GM04504 (cell line): ENCODE measurements at regions not wholly inside any gene's neighbourhood (a gene's known extent, or its start where the extent isn't known, plus 50 kb on each side); places are given as distances from the start of the nearest gene placed in this dataset.

ENCODE experiments used
- DNase-seq: peaks from one replicate; pipeline ENCODE4 v3.0.0-alpha.2; 2012; ENCODE audit warnings: low read depth

- DNase-seq: no peak
Measured at GRCh38 chr12:114253976-114254778, 151.8 kb downstream of the TBX5 start.

- DNase-seq: no peak
Measured at GRCh38 chr12:114248527-114248926, 157.4 kb downstream of the TBX5 start.

DNA sequence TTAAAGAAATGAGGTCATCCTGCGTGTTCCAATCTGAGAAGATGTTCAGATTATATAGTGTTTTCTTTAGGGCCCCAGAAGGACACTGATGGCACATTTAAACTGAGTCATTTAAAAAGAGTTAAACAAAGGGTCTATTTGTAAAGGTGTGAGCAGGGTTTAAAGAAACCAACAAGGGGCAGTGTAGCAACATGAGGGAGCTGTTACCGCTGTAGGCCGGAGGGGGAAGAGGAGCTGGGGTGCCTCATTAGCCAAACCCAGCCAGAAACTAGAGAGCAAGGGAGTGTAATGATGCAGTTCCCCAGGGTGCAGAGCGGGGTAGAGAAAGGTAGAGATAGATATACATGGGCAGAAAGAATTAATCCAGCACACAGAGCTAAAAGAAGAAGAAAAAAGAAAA lies 160.4 kb downstream of the TBX5 start:
- no peak for DNase-seq

- DNase-seq: no peak
Measured at GRCh38 chr12:114241973-114242434, 163.9 kb downstream of the TBX5 start.

DNA sequence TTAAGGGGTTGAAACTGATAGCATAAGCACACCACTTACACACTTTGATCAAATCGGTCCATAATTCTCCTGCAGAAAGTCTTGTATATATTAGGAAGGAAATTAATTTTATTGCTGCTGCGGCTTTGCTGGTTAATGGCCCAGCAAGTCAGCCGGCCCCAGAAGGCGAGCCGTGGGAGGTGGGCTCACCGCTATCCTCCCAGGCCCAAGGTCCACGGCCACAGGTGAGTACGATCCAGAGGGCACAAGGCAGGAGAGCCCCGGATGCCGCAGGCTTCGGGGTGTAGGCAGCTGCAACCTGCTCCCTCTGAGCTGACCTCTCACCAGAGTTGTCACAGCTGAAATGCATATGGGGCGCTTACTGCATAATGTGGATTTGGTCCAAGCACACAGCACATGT lies 165.7 kb downstream of the TBX5 start:
- no peak for DNase-seq

DNA sequence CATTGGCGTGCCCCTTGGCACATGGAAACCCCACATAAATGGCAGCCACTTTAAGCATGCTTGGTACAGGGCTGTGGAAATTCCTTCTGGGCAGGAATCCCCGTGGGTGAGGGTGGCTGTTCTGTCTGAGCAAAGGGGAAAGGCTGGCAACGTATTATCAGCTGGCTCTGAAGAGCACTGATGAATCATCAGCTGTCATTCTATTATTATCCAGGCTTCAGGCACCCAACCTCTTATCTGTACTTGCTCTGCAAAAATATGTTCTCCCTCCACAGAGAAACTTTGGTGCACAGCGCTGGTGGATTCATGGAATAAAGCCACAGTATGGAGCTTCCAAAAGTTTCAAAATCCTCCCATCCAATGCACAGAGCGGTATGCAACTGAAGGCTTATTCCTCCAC lies 167.1 kb downstream of the TBX5 start:
- no peak for DNase-seq

DNA sequence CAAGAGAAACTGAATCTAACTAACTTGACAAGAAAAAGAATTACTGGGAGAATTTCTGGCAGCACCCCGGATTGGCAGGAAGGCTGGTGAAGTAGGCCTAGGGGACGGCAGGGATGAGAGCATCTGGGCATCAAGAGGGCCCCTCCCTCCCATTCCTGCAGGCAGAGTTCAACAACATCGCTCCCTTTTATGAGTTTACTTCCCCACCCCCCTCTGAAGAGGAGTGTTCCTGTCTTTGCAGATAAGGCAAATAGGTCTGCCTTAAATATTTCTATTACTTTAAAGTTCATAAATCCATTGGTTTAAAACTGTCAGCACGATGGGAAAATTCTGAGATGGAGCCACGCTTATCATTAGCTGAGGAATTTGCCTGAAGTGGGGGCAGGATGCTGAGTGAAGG lies 168.7 kb downstream of the TBX5 start:
- DNase-seq: no peak

DNA sequence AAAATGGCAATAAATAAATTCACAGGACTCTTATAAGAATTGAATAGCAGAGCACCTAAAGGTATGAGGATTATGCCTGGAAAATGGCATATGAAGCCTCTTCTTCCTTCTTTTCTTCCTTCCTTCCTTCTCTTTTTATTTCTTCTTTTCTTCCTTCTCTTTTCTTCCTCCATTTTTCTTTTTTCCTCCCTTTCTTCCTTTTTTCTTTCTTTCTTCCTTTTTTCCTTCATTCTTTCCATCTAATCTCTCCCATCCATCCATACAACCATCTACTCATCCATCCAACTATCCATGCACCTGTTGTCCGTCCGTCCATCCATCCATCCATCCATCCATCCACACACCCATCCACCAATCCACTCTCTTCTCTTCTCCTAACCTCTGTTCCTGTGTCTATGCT lies 173.8 kb downstream of the TBX5 start:
- no peak for DNase-seq

DNA sequence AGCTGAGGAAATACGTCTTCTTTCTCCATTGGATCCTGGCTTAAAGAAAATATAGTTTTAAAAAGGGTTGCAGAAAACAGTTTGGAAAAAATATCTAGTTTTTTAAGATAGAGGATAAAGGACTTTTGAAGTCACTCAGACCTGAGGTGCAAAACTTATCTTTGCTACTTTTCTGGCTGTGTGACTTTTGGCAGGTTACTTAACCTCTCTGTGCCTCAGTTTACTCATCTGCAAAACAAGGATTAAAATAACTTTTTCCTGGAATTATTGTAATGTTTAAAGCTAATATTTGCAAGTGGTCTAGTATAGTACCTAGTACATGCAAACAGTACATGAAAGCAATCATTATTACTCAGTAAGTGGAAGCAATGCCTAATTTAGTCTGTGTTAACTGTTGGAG lies 176.8 kb downstream of the TBX5 start:
- no peak for DNase-seq

DNA sequence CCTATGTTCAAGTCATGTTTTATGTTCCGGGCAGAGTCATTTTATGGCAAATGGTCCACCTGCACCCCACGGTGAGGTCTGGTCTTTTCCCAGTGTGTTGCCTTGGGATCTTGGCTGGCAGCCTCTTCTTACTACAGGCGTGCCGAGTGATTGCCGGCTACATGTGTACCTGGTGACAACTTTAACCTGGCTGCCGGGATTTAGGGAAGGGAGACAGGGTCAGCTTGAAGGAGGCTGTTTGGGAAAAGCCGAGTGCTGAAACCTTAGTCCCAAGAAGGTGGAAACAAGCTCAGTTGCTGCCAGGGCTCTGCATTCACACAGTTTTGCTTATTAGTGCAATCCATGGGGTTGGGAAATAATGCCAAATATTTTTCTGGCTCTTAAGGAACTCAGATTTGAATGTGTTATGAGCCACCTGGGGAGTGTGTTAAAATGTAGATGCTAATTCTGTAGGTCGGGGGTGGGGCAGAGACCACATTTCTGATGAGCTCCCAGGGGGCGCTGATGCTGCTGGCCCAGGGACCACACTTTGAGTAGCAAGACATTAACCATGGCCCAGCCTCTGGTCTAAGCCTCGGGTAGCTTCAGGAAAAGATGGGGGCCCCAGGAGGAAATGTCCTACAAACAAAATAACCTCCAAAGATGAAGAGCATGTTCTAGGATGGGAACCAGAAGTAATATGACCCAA lies 179.6 kb downstream of the TBX5 start:
- DNase-seq: no peak

- no peak for DNase-seq
Measured at GRCh38 chr12:114221957-114222630, 183.8 kb downstream of the TBX5 start.

GRCh38 chr12:114221136-114221833 lies 184.7 kb downstream of the TBX5 start:
- DNase-seq: no peak

DNA sequence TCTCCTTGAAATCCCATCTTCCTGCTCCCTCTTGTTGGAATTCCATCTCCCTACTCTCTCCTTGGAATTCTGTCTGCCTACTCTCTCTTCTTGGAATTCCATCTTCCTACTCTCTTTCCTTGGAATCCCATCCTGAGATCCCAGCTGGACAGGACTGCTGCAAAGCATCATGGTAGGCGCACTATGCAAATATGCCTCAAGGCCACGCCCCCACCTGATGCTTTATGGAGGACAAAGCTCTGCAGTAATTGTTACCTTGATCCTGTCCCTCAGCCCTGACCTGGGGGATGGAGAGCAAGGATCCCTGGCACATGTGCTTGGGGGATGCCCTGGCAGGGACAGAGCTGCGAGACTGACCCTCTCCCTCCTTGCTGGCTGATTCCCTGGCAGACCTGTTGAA lies 185.6 kb downstream of the TBX5 start:
- DNase-seq: no peak

DNA sequence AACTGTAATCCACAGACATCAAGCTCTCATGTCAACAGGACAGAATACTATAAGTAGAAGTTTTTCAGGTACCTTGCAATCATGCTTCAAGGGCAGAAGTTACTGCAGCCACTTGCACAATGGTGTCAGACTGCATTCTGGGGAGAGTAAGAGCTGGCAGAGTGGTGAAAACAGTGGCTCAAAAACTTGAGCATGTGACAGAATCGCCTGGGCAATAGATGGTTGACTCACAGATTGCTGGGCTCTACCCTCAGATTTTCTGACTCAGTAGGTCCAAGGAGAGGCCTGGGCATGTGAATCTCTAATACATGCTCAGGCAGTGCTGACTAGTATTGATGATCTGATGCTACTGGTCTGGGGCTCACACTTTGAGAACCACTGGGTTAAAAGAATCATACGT lies 187.8 kb downstream of the TBX5 start:
- DNase-seq: no peak

- DNase-seq: no peak
Measured at GRCh38 chr12:114215746-114216145, 190.2 kb downstream of the TBX5 start.

DNA sequence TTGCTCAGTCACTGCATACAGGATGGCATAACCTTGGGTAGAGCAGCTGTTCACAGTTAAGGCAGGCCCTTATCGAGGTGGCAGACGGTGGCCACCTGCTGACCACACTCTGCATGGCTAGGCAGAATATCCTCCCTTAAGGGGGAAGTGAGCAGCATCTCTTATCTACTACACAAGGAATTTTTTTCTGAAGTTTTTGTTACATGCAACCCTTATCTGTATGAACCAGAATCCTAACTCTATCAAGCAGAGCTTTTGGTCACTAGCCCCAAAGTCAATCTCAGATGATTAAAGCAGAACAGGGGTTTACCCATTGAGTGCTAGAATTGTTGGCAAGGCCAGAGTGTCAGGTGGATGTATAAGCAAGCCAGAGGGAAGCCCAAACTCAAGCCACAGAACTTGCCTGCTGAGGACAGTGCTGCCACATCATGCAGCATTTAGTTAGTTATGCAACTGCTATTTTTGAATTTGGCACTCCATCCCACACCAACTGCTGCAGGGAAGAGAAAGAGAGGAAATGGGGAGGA lies 192.8 kb downstream of the TBX5 start:
- DNase-seq: no peak

DNA sequence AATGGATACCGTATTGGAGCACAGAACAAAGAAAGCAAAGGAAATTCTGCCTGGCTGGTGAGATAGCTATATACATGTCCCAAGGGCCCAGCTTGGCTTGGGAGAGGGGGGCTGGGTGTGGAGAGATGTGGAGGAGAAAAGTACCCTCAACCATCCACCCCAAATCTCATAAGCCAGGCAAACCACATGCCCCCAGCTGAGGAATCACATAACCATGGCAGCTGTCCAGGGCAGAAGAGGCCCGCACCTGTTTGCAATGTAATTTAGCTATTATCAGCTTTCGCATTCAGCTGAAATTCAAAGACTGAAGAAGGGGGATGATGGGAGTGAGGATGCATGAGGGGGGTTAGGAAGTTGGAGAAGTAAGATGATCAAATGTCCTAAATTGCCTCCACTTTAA lies 196.1 kb downstream of the TBX5 start:
- DNase-seq: no peak

DNA sequence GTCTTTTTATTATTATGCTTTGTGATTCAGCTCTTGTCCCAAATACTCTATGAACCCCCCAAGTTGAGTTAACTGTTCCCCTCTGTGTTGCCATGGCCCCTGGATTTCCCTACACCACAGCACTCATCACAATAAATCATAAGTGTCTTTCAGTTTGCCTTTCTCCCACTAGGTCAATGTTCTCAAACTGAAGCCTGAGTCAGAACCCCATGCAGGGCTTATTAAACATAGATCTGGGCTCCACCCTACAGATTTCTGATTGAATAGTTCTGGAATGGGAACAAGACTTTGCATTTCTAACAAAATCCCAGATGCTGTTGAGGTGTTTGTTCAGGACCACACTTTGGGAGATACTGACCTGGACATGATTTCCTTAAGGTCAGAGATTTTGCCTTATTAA lies 199.4 kb downstream of the TBX5 start:
- DNase-seq: no peak

- no peak for DNase-seq
Measured at GRCh38 chr12:114201794-114202193, 204.2 kb downstream of the TBX5 start.

- no peak for DNase-seq
Measured at GRCh38 chr12:114194956-114195355, 211.0 kb downstream of the TBX5 start.

DNA sequence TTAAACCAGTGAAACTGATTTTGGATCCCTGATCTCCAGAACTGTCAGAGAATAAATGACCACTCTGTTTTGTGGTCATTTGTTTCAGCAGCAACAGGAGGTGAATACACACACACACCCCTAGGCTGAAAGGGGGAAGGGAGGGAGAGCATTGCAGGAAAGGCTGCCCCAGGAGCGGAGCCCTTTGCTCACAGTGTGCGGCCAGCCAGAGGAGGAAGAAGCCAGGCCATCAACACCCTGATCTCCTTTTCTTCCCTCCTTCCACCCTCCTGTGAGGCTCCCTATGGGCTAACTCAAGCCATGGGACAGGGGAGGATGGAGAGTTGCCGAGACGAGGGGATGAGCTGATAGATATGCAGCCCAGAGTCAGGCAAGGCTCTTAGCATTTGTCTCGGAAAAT lies 211.9 kb downstream of the TBX5 start:
- DNase-seq: no peak

DNA sequence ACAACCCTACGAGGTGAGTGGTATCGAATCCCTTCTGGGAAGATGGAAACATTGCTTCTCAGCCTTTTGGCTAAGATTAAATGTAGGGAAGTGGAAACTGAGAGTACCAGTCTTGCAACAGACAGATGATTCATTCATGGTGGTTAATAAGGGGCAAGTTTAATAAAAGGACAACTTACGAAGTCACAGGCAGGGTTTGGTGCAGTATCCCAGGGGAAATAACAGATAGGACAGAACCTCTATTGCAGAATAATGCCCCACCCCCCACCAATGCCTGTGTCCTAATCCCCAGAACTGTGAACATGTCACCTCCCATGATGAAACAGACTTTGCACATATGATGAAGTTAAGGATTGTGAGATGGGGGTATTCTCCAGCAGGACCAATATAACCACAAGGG lies 212.5 kb downstream of the TBX5 start:
- no peak for DNase-seq
